Astrocyte (in vitro differentiated cells and primary cell): ENCODE measurements at regions not wholly inside any gene's neighbourhood (a gene's known extent, or its start where the extent isn't known, plus 50 kb on each side); places are given as distances from the start of the nearest gene placed in this dataset.

Experiments
- DNase-seq: peaks from one replicate; pipeline ENCODE4 v3.0.0-alpha.2; 2010; ENCODE audit warnings: low read depth
- FAIRE-seq: peaks from 2 replicates; lab custom pipeline; 2011; peaks lifted over from hg19 to GRCh38; lab: Jason Lieb, UNC
- H2AFZ ChIP-seq: 2 replicates; pipeline ENCODE4 v1.6.0; 2012; ENCODE audit warnings: low read depth, low read length, inconsistent platforms
- H3K27ac ChIP-seq: 2 replicates; pipeline ENCODE4 v1.5.1; 2011; ENCODE audit warnings: low read depth, low read length, inconsistent platforms
- H3K27me3 ChIP-seq: 2 replicates; pipeline ENCODE4 v1.6.0; 2011; ENCODE audit warnings: low read length, inconsistent platforms; ENCODE audit not compliant: insufficient read depth
- H3K36me3 ChIP-seq: 2 replicates; pipeline ENCODE4 v1.5.1; 2011; ENCODE audit warnings: low read length, inconsistent platforms; ENCODE audit not compliant: insufficient read depth
- H3K4me1 ChIP-seq: 2 replicates; pipeline ENCODE4 v1.5.1; 2011; ENCODE audit warnings: low read length, inconsistent platforms; ENCODE audit not compliant: insufficient read depth
- H3K4me2 ChIP-seq: 2 replicates; pipeline ENCODE4 v1.6.0; 2012; ENCODE audit warnings: low read length, inconsistent platforms
- H3K4me3 ChIP-seq: 2 replicates; pipeline ENCODE4 v1.5.1; 2011; ENCODE audit warnings: low read depth, mild to moderate bottlenecking, low read length, inconsistent platforms; ENCODE audit not compliant: insufficient read depth
- H3K79me2 ChIP-seq: 2 replicates; pipeline ENCODE4 v1.6.0; 2012; ENCODE audit warnings: mild to moderate bottlenecking, low read length, inconsistent platforms; ENCODE audit not compliant: insufficient read depth
- H3K9ac ChIP-seq: 2 replicates; pipeline ENCODE4 v1.6.0; 2012; ENCODE audit warnings: mild to moderate bottlenecking, low read length, inconsistent platforms
- H3K9me3 ChIP-seq: 2 replicates; pipeline ENCODE4 v1.5.1; 2012; ENCODE audit warnings: low read depth, mild to moderate bottlenecking, low read length, inconsistent platforms; ENCODE audit not compliant: insufficient read depth
- H4K20me1 ChIP-seq: 2 replicates; pipeline ENCODE4 v1.6.0; 2012; ENCODE audit warnings: low read length, inconsistent platforms; ENCODE audit not compliant: insufficient read depth
- H3K27ac Mint-ChIP-seq: one replicate; pipeline ENCODE4 v1.8.0; 2021; ENCODE audit warnings: mild to moderate bottlenecking, mixed read lengths; ENCODE audit not compliant: unreplicated experiment
- H3K27me3 Mint-ChIP-seq: one replicate; pipeline ENCODE4 v1.8.0; 2021; ENCODE audit warnings: low read depth, mixed read lengths; ENCODE audit not compliant: unreplicated experiment
- H3K36me3 Mint-ChIP-seq: one replicate; pipeline ENCODE4 v1.8.0; 2021; ENCODE audit warnings: low read depth, mixed read lengths; ENCODE audit not compliant: unreplicated experiment
- H3K4me1 Mint-ChIP-seq: one replicate; pipeline ENCODE4 v1.8.0; 2021; ENCODE audit warnings: low read depth, mixed read lengths; ENCODE audit not compliant: unreplicated experiment
- H3K4me3 Mint-ChIP-seq: one replicate; pipeline ENCODE4 v1.8.0; 2021; ENCODE audit warnings: mild to moderate bottlenecking, moderate library complexity, mixed read lengths; ENCODE audit not compliant: unreplicated experiment
- H3K9me3 Mint-ChIP-seq: one replicate; pipeline ENCODE4 v1.8.0; 2021; ENCODE audit warnings: mild to moderate bottlenecking, mixed read lengths; ENCODE audit not compliant: unreplicated experiment
- EZH2 ChIP-seq: IDR thresholded peaks from 2 replicates; pipeline ENCODE4 v1.6.1; 2012; ENCODE audit warnings: mild to moderate bottlenecking, low read length, inconsistent platforms; ENCODE audit not compliant: insufficient read depth
- TF ChIP-seq, protein P1 (sequence below): IDR thresholded peaks from 2 replicates; pipeline ENCODE4 v1.5.1; 2011; ENCODE audit warnings: low read depth, mild to moderate bottlenecking, inconsistent platforms, low read length, moderate library complexity; ENCODE audit not compliant: insufficient read depth

DNA sequence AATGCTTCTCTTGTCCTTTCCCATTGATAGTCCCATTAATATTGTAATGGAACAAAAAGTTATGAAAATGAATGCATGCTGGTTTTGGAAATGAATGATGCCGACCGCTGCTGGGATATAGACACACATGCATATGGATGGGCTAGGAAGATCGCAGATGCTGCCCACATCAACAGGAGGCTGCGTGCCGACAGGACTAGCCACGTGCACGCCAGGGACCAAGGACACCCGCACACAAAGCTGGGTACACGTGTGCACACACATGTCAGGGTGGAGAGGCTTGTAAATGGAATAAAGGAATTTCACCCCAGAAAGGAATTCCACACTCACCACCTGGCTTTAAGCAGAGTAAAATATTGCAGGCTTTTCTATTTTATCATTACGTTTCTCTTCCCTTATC lies 153.8 kb upstream of the VASH1 start:
- Histone ChIP-seq H3K27ac (no peak overlapping the region), H3K9ac (no peak overlapping the region), H3K4me1 (no peaks in the 10 kb centered on the region), H3K36me3 (no peaks in the 10 kb centered on the region), H3K79me2 (no peaks in the 10 kb centered on the region), H3K27me3 (no peaks in the 10 kb centered on the region), H3K9me3 (no peaks in the 10 kb centered on the region), H4K20me1 (no peaks in the 10 kb centered on the region), H3K4me3 (no peak overlapping the region), H2AFZ (no peak overlapping the region), H3K4me2 (no peak overlapping the region)
- Mint-ChIP-seq H3K4me3 (no peak overlapping the region), H3K4me1 (no peaks in the 10 kb centered on the region), H3K9me3 (peaks cover 5% of the 10 kb centered on the region), H3K36me3 (peaks cover 2% of the 10 kb centered on the region), H3K27me3 (peaks cover 29% of the 10 kb centered on the region), H3K27ac (no peak overlapping the region)
- FAIRE-seq (no peak), DNase-seq (no peak)
- TF ChIP-seq, protein P1, sequence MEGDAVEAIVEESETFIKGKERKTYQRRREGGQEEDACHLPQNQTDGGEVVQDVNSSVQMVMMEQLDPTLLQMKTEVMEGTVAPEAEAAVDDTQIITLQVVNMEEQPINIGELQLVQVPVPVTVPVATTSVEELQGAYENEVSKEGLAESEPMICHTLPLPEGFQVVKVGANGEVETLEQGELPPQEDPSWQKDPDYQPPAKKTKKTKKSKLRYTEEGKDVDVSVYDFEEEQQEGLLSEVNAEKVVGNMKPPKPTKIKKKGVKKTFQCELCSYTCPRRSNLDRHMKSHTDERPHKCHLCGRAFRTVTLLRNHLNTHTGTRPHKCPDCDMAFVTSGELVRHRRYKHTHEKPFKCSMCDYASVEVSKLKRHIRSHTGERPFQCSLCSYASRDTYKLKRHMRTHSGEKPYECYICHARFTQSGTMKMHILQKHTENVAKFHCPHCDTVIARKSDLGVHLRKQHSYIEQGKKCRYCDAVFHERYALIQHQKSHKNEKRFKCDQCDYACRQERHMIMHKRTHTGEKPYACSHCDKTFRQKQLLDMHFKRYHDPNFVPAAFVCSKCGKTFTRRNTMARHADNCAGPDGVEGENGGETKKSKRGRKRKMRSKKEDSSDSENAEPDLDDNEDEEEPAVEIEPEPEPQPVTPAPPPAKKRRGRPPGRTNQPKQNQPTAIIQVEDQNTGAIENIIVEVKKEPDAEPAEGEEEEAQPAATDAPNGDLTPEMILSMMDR = no peak
- no peak for TF ChIP-seq EZH2

DNA sequence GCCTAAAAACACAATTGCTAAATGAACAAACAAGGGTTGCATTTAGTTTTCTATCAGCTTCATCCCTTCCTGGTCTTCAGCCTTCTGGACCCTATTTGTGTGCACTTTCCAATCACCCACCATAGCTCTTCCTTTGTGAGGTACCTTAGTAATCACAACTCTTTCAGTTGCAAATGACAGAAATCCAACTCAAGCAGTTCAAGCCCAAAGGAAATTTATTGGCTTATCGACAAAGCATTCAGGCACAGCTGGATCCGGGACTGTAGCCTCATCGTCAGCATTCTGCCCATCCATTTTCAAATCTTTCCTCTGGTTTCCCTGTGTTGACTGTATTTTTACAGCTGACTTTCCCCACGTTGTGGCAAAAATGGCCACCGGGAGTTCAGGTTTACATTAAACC lies 148.6 kb upstream of the VASH1 start:
- H3K36me3 ChIP-seq = no peaks in the 10 kb centered on the region
- TF ChIP-seq, protein P1 = no peak
- no peak for TF ChIP-seq EZH2
- H3K27me3 ChIP-seq = peaks cover 3% of the 10 kb centered on the region
- no peak overlapping the region for H2AFZ ChIP-seq
- H3K4me3 ChIP-seq = no peak overlapping the region
- Mint-ChIP-seq H3K27me3 (peaks cover 5% of the 10 kb centered on the region), H3K4me3 (no peak overlapping the region), H3K9me3 (peaks cover 5% of the 10 kb centered on the region), H3K36me3 (no peaks in the 10 kb centered on the region), H3K4me1 (no peaks in the 10 kb centered on the region), H3K27ac (no peak overlapping the region)
- H3K79me2 ChIP-seq = no peaks in the 10 kb centered on the region
- no peaks in the 10 kb centered on the region for H3K9me3 ChIP-seq
- H3K4me2 ChIP-seq = no peak overlapping the region
- H3K4me1 ChIP-seq = no peaks in the 10 kb centered on the region
- no peaks in the 10 kb centered on the region for H4K20me1 ChIP-seq
- DNase-seq (no peak), FAIRE-seq (no peak)
- H3K9ac ChIP-seq = no peak overlapping the region
- no peak overlapping the region for H3K27ac ChIP-seq

DNA sequence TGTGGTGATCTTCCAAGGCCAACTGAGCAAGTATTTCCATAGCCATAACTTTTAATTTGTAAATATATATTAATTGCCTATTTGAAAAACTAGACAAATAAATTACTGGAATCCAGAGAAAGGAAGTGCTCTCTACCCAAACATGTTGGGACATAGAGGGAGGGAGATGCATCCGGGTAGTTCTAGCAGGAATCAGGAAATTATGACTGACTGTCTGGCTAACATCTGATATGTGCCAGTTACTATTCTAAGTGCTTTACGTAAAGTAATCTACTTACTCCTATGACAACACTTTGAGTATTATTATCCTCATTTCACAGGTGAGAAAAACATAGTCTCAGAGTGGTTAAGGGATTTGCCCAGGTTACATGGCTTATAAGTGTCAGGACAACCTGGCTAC lies 147.7 kb upstream of the VASH1 start:
- Mint-ChIP-seq H3K27ac (no peak overlapping the region), H3K36me3 (no peaks in the 10 kb centered on the region), H3K4me1 (no peaks in the 10 kb centered on the region), H3K4me3 (no peak overlapping the region), H3K27me3 (peaks cover 5% of the 10 kb centered on the region), H3K9me3 (peaks cover 2% of the 10 kb centered on the region)
- H3K27ac ChIP-seq = no peak overlapping the region
- FAIRE-seq (no peak), DNase-seq (no peak)
- no peaks in the 10 kb centered on the region for H3K36me3 ChIP-seq
- no peak overlapping the region for H2AFZ ChIP-seq
- H3K9me3 ChIP-seq = no peaks in the 10 kb centered on the region
- H3K4me2 ChIP-seq = no peak overlapping the region
- no peaks in the 10 kb centered on the region for H3K79me2 ChIP-seq
- TF ChIP-seq, protein P1 = no peak
- peaks cover 3% of the 10 kb centered on the region for H3K27me3 ChIP-seq
- no peak overlapping the region for H3K9ac ChIP-seq
- H3K4me1 ChIP-seq = no peaks in the 10 kb centered on the region
- no peaks in the 10 kb centered on the region for H4K20me1 ChIP-seq
- no peak overlapping the region for H3K4me3 ChIP-seq
